HEK293 (cell line): ENCODE measurements at regions not wholly inside any gene's neighbourhood (a gene's known extent, or its start where the extent isn't known, plus 50 kb on each side); places are given as distances from the start of the nearest gene placed in this dataset.

Experiments
- CTCF ChIA-PET: fragments of 350-600 bp; formaldehyde crosslinking; extraction: SDS; loops from one replicate; lab custom pipeline; 2021; ENCODE audit warnings: antibody characterized with exemption; lab: Yijun Ruan, JAX
- POLR2A ChIA-PET: fragments of 300-600 bp; formaldehyde crosslinking; extraction: SDS; loops from one replicate; lab custom pipeline; 2020; ENCODE audit warnings: antibody characterized with exemption, inconsistent platforms; lab: Yijun Ruan, JAX
- H3K27ac ChIP-seq: fragments of 200-500 bp; sonication (Bioruptor generic); 2 replicates; pipeline ENCODE4 v1.5.1; 2014; ENCODE audit warnings: low read depth, low read length, control low read depth, inconsistent platforms; ENCODE audit errors: extremely low read depth
- H3K36me3 ChIP-seq, 2 experiments: fragments of 200-500 bp in 1 of 2; sonication (Bioruptor generic) in 1 of 2; 1 replicate in 1 of 2; 2 replicates in 1 of 2; pipeline ENCODE4 v1.5.1; 2014 to 2017; ENCODE audit warnings: inconsistent platforms in 2 of 2, low read length in 2 of 2; ENCODE audit not compliant: control insufficient read depth in 2 of 2, insufficient read depth in 1 of 2
- H3K4me1 ChIP-seq: fragments of 200-500 bp; sonication (Bioruptor generic); 2 replicates; pipeline ENCODE4 v1.5.1; 2014; ENCODE audit warnings: mild to moderate bottlenecking, low read length, inconsistent platforms; ENCODE audit not compliant: control insufficient read depth, insufficient read depth
- H3K4me3 ChIP-seq: 2 replicates; pipeline ENCODE4 v1.5.1; 2011; ENCODE audit warnings: low read depth, mild to moderate bottlenecking, control low read depth, low read length, moderate library complexity
- H3K9me3 ChIP-seq: fragments of 200-500 bp; sonication (Bioruptor generic); 2 replicates; pipeline ENCODE4 v1.5.1; 2014; ENCODE audit warnings: low read depth, low read length, inconsistent platforms; ENCODE audit not compliant: control insufficient read depth, insufficient read depth
- HOXC10 ChIP-seq: sonication (generic); formaldehyde crosslinking; IDR thresholded peaks from 2 replicates; pipeline ENCODE4 v1.8.1; 2023; ENCODE audit warnings: mild to moderate bottlenecking, missing genetic modification reagents
- HOXD13 ChIP-seq: sonication (generic); formaldehyde crosslinking; IDR thresholded peaks from 2 replicates; pipeline ENCODE4 v1.8.0; 2022; ENCODE audit warnings: missing genetic modification reagents, borderline replicate concordance
- PRDM1 ChIP-seq: fragments of 450-650 bp; formaldehyde crosslinking; IDR thresholded peaks from 2 replicates; pipeline ENCODE4; 2016; ENCODE audit warnings: missing biosample characterization, missing genetic modification characterization
- SCRT2 ChIP-seq: fragments of 450-650 bp; formaldehyde crosslinking; IDR thresholded peaks from 2 replicates; pipeline ENCODE4 v1.5.1; 2016; ENCODE audit warnings: missing biosample characterization, missing genetic modification characterization
- ZBTB17 ChIP-seq: fragments of 450-650 bp; formaldehyde crosslinking; IDR thresholded peaks from 2 replicates; pipeline ENCODE4 v1.5.1; 2016; ENCODE audit warnings: missing biosample characterization, missing genetic modification characterization
- ZIC2 ChIP-seq: fragments of 450-650 bp; formaldehyde crosslinking; IDR thresholded peaks from 2 replicates; pipeline ENCODE4 v1.5.1; 2016; ENCODE audit warnings: missing biosample characterization, missing genetic modification characterization
- ZNF585B ChIP-seq: fragments of 450-650 bp; formaldehyde crosslinking; IDR thresholded peaks from 2 replicates; pipeline ENCODE4 v1.5.1; 2016; ENCODE audit warnings: missing biosample characterization, missing genetic modification characterization
- ZNF623 ChIP-seq: fragments of 450-650 bp; formaldehyde crosslinking; IDR thresholded peaks from 2 replicates; pipeline ENCODE4 v1.5.1; 2016; ENCODE audit warnings: missing biosample characterization, missing genetic modification characterization
- ZNF664 ChIP-seq: fragments of 450-650 bp; formaldehyde crosslinking; IDR thresholded peaks from 2 replicates; pipeline ENCODE4 v1.5.1; 2016; ENCODE audit warnings: missing biosample characterization, missing genetic modification characterization
- ZNF830 ChIP-seq: fragments of 450-650 bp; IDR thresholded peaks from 2 replicates; pipeline ENCODE4 v1.5.0; 2018; ENCODE audit warnings: missing biosample characterization, missing genetic modification characterization, low read depth, mild to moderate bottlenecking, moderate library complexity
- ZXDB ChIP-seq: fragments of 450-650 bp; formaldehyde crosslinking; IDR thresholded peaks from 2 replicates; pipeline ENCODE4 v1.5.1; 2016; ENCODE audit warnings: missing biosample characterization, missing genetic modification characterization
- TF ChIP-seq, protein P1 (sequence below): fragments of 450-650 bp; formaldehyde crosslinking; optimal IDR thresholded peaks from 2 replicates; pipeline ENCODE3; 2016; ENCODE audit warnings: missing biosample characterization, mild to moderate bottlenecking, missing genetic modification characterization
- TF ChIP-seq, protein P2 (sequence below): fragments of 450-650 bp; formaldehyde crosslinking; IDR thresholded peaks from 2 replicates; pipeline ENCODE4 v1.5.0; 2017; ENCODE audit warnings: missing biosample characterization, missing genetic modification characterization, borderline replicate concordance
- TF ChIP-seq, protein P3 (sequence below): fragments of 450-650 bp; formaldehyde crosslinking; IDR thresholded peaks from 2 replicates; pipeline ENCODE4 v1.5.1; 2016; ENCODE audit warnings: missing biosample characterization, missing genetic modification characterization
- TF ChIP-seq, protein P4 (sequence below): fragments of 450-650 bp; formaldehyde crosslinking; IDR thresholded peaks from 2 replicates; pipeline ENCODE4 v1.5.1; 2016; ENCODE audit warnings: missing biosample characterization, missing genetic modification characterization
- TF ChIP-seq, protein P5 (sequence below): fragments of 450-650 bp; formaldehyde crosslinking; IDR thresholded peaks from 2 replicates; pipeline ENCODE4 v1.5.1; 2016; ENCODE audit warnings: missing biosample characterization, missing genetic modification characterization
- TF ChIP-seq, protein P6 (sequence below): sonication (generic); formaldehyde crosslinking; IDR thresholded peaks from 2 replicates; pipeline ENCODE4 v1.8.1; 2022; ENCODE audit warnings: mild to moderate bottlenecking, moderate library complexity, missing genetic modification reagents
- TF ChIP-seq, protein P7 (sequence below): fragments of 450-650 bp; formaldehyde crosslinking; IDR thresholded peaks from 2 replicates; pipeline ENCODE4 v1.5.1; 2016; ENCODE audit warnings: missing biosample characterization, missing genetic modification characterization
- TF ChIP-seq, protein P8 (sequence below): fragments of 450-650 bp; formaldehyde crosslinking; IDR thresholded peaks from 2 replicates; pipeline ENCODE4 v1.5.1; 2017; ENCODE audit warnings: missing biosample characterization, missing genetic modification characterization

DNA sequence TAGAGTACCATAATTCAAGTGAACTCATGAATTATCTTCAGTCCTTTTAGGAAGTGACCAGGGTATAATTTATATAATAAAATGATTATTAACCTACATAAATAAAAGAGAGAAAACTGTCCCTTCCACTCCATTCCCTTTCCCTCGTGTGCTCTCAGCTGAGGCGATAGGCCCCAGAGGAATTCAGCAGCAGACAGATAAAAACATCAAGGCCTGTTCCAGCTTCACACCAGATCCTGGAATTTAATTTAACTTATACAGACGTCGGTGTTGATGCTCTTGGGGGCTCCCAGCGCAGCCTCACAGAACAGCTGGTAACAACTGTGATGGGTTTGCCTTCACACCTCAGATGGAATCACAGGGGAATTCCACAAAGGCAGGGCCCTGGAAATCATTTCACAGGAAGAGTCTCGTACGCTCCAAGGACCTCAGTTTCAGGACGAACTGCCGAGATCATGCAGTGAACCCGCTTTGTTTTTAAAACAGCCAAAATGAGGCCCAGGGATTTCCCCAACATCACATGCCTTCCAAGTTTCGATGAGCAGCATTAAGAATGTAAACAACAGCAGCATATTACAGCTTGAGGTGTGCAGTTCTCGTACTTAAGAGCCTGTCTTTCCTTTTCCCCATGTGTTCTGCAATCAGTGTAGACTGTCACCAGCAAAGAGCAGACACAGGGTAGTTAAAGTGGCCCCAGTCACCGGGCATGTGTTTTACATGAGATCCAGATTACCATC is 73.6 kb upstream of the ALDH1B1 start (continued):
- no peak for TF ChIP-seq HOXD13
- TF ChIP-seq, protein P1, sequence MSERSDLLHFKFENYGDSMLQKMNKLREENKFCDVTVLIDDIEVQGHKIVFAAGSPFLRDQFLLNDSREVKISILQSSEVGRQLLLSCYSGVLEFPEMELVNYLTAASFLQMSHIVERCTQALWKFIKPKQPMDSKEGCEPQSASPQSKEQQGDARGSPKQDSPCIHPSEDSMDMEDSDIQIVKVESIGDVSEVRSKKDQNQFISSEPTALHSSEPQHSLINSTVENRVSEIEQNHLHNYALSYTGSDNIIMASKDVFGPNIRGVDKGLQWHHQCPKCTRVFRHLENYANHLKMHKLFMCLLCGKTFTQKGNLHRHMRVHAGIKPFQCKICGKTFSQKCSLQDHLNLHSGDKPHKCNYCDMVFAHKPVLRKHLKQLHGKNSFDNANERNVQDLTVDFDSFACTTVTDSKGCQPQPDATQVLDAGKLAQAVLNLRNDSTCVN (tag by site-specific recombination), result no peak
- TF ChIP-seq ZBTB17 (tag by site-specific recombination), result 0 out of 2 replicates have a peak, but pooled peaks have one; percentile 38
- TF ChIP-seq, protein P2, sequence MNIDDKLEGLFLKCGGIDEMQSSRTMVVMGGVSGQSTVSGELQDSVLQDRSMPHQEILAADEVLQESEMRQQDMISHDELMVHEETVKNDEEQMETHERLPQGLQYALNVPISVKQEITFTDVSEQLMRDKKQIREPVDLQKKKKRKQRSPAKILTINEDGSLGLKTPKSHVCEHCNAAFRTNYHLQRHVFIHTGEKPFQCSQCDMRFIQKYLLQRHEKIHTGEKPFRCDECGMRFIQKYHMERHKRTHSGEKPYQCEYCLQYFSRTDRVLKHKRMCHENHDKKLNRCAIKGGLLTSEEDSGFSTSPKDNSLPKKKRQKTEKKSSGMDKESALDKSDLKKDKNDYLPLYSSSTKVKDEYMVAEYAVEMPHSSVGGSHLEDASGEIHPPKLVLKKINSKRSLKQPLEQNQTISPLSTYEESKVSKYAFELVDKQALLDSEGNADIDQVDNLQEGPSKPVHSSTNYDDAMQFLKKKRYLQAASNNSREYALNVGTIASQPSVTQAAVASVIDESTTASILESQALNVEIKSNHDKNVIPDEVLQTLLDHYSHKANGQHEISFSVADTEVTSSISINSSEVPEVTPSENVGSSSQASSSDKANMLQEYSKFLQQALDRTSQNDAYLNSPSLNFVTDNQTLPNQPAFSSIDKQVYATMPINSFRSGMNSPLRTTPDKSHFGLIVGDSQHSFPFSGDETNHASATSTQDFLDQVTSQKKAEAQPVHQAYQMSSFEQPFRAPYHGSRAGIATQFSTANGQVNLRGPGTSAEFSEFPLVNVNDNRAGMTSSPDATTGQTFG (tag by site-specific recombination), result no peak
- TF ChIP-seq ZIC2 (tag by site-specific recombination), result no peak

DNA sequence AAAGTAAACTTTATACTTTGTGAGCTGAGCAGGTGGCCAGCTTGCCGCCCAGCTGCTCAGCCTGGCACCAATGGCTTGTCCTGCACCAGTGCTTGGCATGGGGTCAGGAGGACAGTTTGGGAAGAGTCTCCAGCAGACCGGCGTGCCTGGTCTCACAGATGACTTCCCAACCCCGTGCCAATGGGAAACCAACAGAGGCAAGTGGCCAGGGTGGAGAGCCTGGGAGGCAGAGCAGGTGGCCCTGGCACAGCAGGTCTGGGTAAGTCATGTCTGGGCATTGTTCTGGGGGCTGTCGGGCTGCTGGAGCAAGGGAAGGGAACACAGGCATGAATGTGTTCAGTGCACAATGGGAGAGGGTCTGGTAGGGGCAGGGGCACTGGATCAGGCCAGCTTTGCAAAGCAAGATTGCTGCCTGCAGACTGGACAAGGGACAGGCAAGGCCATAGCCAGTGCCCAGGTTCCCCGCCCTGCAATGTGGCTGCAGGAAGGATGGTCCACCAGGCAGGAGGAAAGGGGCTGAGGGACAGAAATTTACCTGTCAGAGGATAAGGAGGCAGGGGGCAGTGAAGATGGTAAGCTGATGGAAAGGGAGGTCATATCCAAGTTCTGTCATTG is 76.2 kb upstream of the ALDH1B1 start:
- Histone ChIP-seq H3K4me1 (0 out of 2 replicates have a peak, but pooled peaks cover 3% of the 10 kb centered on the region), H3K36me3 (no peaks in the 10 kb centered on the region), H3K4me3 (no peak overlapping the region), H3K9me3 (no peaks in the 10 kb centered on the region), H3K27ac (no peak overlapping the region)
- CTCF ChIA-PET, result no interaction called here
- POLR2A ChIA-PET, result no interaction called here
- TF ChIP-seq HOXC10 (CRISPR knock-in tag) (no peak), ZNF585B (tag by site-specific recombination) (no peak), ZNF830 (no peak), SCRT2 (no peak), ZNF664 (tag by site-specific recombination) (no peak), ZXDB (tag by site-specific recombination) (no peak), ZNF623 (tag by site-specific recombination) (no peak), PRDM1 (tag by site-specific recombination) (no peak), ZBTB17 (tag by site-specific recombination) (no peak)
- TF ChIP-seq, protein P3, sequence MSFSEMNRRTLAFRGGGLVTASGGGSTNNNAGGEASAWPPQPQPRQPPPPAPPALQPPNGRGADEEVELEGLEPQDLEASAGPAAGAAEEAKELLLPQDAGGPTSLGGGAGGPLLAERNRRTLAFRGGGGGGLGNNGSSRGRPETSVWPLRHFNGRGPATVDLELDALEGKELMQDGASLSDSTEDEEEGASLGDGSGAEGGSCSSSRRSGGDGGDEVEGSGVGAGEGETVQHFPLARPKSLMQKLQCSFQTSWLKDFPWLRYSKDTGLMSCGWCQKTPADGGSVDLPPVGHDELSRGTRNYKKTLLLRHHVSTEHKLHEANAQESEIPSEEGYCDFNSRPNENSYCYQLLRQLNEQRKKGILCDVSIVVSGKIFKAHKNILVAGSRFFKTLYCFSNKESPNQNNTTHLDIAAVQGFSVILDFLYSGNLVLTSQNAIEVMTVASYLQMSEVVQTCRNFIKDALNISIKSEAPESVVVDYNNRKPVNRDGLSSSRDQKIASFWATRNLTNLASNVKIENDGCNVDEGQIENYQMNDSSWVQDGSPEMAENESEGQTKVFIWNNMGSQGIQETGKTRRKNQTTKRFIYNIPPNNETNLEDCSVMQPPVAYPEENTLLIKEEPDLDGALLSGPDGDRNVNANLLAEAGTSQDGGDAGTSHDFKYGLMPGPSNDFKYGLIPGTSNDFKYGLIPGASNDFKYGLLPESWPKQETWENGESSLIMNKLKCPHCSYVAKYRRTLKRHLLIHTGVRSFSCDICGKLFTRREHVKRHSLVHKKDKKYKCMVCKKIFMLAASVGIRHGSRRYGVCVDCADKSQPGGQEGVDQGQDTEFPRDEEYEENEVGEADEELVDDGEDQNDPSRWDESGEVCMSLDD (tag by site-specific recombination), result no peak
- TF ChIP-seq, protein P4, sequence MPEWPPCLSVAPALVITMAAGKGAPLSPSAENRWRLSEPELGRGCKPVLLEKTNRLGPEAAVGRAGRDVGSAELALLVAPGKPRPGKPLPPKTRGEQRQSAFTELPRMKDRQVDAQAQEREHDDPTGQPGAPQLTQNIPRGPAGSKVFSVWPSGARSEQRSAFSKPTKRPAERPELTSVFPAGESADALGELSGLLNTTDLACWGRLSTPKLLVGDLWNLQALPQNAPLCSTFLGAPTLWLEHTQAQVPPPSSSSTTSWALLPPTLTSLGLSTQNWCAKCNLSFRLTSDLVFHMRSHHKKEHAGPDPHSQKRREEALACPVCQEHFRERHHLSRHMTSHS (tag by site-specific recombination), result no peak
- TF ChIP-seq, protein P5, sequence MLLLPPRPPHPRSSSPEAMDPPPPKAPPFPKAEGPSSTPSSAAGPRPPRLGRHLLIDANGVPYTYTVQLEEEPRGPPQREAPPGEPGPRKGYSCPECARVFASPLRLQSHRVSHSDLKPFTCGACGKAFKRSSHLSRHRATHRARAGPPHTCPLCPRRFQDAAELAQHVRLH, result no peak
- TF ChIP-seq, protein P6, sequence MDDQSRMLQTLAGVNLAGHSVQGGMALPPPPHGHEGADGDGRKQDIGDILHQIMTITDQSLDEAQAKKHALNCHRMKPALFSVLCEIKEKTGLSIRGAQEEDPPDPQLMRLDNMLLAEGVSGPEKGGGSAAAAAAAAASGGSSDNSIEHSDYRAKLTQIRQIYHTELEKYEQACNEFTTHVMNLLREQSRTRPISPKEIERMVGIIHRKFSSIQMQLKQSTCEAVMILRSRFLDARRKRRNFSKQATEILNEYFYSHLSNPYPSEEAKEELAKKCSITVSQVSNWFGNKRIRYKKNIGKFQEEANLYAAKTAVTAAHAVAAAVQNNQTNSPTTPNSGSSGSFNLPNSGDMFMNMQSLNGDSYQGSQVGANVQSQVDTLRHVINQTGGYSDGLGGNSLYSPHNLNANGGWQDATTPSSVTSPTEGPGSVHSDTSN, result no peak
- TF ChIP-seq, protein P7, sequence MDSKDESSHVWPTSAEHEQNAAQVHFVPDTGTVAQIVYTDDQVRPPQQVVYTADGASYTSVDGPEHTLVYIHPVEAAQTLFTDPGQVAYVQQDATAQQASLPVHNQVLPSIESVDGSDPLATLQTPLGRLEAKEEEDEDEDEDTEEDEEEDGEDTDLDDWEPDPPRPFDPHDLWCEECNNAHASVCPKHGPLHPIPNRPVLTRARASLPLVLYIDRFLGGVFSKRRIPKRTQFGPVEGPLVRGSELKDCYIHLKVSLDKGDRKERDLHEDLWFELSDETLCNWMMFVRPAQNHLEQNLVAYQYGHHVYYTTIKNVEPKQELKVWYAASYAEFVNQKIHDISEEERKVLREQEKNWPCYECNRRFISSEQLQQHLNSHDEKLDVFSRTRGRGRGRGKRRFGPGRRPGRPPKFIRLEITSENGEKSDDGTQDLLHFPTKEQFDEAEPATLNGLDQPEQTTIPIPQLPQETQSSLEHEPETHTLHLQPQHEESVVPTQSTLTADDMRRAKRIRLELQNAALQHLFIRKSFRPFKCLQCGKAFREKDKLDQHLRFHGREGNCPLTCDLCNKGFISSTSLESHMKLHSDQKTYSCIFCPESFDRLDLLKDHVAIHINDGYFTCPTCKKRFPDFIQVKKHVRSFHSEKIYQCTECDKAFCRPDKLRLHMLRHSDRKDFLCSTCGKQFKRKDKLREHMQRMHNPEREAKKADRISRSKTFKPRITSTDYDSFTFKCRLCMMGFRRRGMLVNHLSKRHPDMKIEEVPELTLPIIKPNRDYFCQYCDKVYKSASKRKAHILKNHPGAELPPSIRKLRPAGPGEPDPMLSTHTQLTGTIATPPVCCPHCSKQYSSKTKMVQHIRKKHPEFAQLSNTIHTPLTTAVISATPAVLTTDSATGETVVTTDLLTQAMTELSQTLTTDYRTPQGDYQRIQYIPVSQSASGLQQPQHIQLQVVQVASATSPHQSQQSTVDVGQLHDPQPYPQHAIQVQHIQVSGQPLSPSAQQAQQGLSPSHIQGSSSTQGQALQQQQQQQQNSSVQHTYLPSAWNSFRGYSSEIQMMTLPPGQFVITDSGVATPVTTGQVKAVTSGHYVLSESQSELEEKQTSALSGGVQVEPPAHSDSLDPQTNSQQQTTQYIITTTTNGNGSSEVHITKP, result no peak
- TF ChIP-seq, protein P1 (tag by site-specific recombination), result no peak
- TF ChIP-seq, protein P8, sequence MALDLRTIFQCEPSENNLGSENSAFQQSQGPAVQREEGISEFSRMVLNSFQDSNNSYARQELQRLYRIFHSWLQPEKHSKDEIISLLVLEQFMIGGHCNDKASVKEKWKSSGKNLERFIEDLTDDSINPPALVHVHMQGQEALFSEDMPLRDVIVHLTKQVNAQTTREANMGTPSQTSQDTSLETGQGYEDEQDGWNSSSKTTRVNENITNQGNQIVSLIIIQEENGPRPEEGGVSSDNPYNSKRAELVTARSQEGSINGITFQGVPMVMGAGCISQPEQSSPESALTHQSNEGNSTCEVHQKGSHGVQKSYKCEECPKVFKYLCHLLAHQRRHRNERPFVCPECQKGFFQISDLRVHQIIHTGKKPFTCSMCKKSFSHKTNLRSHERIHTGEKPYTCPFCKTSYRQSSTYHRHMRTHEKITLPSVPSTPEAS (tag by site-specific recombination), result no peak
